ENCODE measurements at regions not wholly inside any gene's neighbourhood (a gene's known extent, or its start where the extent isn't known, plus 50 kb on each side); places are given as distances from the start of the nearest gene placed in this dataset.

DNA sequence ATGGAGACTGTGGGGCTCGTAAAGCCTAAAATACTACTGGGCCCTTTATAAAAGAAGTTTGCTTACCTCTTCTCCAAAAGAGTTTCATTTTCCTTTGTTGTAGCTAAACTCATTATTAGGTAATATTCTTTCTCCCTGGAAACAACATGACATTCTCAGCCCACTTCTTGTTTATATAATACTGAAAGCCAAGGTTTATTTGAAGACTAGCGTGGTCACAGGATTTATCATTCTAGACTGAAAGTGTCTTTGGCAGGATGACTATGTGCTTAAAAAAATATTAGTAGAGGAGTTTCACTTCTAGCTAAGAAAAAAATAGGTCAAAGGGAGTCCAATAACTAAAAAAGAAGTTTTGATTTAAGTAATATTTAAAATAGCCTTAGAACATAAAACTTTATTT is 1085.2 kb upstream of the CADM2 start:
- TF ChIP-seq, protein P1, sequence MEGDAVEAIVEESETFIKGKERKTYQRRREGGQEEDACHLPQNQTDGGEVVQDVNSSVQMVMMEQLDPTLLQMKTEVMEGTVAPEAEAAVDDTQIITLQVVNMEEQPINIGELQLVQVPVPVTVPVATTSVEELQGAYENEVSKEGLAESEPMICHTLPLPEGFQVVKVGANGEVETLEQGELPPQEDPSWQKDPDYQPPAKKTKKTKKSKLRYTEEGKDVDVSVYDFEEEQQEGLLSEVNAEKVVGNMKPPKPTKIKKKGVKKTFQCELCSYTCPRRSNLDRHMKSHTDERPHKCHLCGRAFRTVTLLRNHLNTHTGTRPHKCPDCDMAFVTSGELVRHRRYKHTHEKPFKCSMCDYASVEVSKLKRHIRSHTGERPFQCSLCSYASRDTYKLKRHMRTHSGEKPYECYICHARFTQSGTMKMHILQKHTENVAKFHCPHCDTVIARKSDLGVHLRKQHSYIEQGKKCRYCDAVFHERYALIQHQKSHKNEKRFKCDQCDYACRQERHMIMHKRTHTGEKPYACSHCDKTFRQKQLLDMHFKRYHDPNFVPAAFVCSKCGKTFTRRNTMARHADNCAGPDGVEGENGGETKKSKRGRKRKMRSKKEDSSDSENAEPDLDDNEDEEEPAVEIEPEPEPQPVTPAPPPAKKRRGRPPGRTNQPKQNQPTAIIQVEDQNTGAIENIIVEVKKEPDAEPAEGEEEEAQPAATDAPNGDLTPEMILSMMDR (conservative IDR thresholded peaks at IDR 0.05; ENCODE audit: low read depth, low read length): no peak
- no peak for TF ChIP-seq EZH2phosphoT487 (IDR thresholded peaks at IDR 0.05; ENCODE audit: borderline replicate concordance, low read length)
- no peak for TF ChIP-seq EZH2 (IDR thresholded peaks at IDR 0.05; ENCODE audit: low read length, unreplicated experiment)
